Gastroesophageal sphincter (tissue), 3 donors: ENCODE measurements at regions not wholly inside any gene's neighbourhood (a gene's known extent, or its start where the extent isn't known, plus 50 kb on each side); places are given as distances from the start of the nearest gene placed in this dataset.

Experiments used
- CTCF ChIP-seq, 4 experiments: fragments of 200-600 bp in 2 of 4; fragments of 450-650 bp in 2 of 4; sonication (generic) in 1 of 4; IDR thresholded peaks; one replicate each; pipeline ENCODE4 v1.5.1; 2017 to 2019; ENCODE audit warnings: antibody characterized with exemption in 4 of 4, mild to moderate bottlenecking in 2 of 4, moderate library complexity in 2 of 4
- EP300 ChIP-seq: sonication (generic); formaldehyde crosslinking; IDR thresholded peaks from one replicate; pipeline ENCODE4 v1.6.1; 2017; ENCODE audit warnings: antibody characterized with exemption, mild to moderate bottlenecking
- POLR2A ChIP-seq, 2 donors: fragments of 450-650 bp; IDR thresholded peaks; one replicate each; pipeline ENCODE4 v1.6.1; 2017; ENCODE audit warnings: antibody characterized with exemption in 2 of 2, mild to moderate bottlenecking in 2 of 2, moderate library complexity in 1 of 2
- POLR2AphosphoS5 ChIP-seq: sonication (generic); formaldehyde crosslinking; IDR thresholded peaks from one replicate; pipeline ENCODE4 v1.6.1; 2017; ENCODE audit warnings: antibody characterized with exemption

- no peak for TF ChIP-seq CTCF (IDR thresholded peaks at IDR 0.05)
- no peak for TF ChIP-seq EP300
- TF ChIP-seq POLR2A (IDR thresholded peaks at IDR 0.05): no peak
- TF ChIP-seq POLR2AphosphoS5: no peak
Observed at GRCh38 chr15:35150361-35150760, 65.3 kb upstream of the NANOGP8 start.
